NAMALWA (cell line): ENCODE measurements at regions not wholly inside any gene's neighbourhood (a gene's known extent, or its start where the extent isn't known, plus 50 kb on each side); places are given as distances from the start of the nearest gene placed in this dataset.
"Not testable (repeated sequence)": the region's sequence is repeated elsewhere in the genome, so short reads cannot be mapped to it uniquely, and the experiment has no call there.

Experiments
- DNase-seq: peaks from one replicate; pipeline ENCODE4 v3.0.0-alpha.2; 2015; ENCODE audit warnings: low spot score

DNA sequence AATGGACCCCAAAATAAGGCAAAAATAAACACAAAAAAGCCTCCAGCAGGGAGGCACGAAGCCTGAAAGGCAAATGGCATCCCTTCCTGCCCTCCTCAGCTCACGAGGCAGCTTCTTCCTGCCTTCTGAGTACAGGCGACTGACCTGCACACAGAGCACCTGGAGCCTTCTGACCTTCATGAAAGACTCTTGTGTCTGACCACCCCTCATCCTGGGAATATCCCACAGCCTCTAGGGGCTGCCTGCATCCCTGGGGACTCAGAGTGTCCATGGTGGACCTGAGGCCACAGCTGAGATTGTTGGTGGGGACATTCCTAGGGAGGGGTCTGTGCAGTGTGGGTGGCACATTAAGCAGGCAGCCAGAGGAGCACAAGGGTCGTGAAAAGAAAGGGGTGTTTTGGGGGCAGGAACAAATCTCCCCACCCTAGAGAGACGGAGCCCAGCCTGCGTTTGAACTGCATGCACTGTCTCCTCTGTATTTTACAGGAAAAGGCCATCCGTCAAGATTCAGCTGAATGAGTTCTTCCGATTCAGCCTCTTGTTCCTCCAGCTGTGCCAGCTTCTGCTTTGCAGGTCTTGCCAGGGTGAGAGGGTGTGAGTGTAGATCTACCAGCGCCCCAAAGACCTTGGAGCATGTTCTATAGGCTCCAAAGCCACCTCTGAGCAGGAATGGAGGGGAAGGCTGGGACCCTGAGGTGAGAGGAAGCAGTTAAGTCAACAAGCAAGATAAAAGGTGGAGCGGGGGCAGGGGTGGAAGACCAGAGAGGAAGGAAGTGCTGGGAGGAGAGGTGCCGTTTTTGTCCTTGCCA lies 80.4 kb upstream of the MEF2A start:
- DNase-seq = no peak

DNA sequence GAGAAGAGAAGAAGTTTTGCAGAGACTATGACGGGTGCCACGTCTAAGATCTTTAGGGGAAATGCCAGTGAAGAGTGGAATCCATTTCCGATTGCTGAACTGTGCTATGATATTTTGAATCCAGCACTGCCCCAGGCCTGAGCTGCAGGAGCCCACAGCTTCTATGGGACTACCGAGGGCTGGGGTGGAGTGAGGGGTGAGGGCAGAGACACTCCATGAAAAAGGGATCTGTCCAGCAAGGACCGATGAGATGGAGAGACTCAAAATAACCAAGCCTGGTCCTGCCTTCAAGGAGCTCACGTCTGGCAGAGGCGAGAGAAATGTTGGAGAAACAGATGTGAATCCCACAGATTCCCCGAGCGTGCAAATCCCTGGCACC lies 79.8 kb upstream of the MEF2A start:
- no peak for DNase-seq

DNA sequence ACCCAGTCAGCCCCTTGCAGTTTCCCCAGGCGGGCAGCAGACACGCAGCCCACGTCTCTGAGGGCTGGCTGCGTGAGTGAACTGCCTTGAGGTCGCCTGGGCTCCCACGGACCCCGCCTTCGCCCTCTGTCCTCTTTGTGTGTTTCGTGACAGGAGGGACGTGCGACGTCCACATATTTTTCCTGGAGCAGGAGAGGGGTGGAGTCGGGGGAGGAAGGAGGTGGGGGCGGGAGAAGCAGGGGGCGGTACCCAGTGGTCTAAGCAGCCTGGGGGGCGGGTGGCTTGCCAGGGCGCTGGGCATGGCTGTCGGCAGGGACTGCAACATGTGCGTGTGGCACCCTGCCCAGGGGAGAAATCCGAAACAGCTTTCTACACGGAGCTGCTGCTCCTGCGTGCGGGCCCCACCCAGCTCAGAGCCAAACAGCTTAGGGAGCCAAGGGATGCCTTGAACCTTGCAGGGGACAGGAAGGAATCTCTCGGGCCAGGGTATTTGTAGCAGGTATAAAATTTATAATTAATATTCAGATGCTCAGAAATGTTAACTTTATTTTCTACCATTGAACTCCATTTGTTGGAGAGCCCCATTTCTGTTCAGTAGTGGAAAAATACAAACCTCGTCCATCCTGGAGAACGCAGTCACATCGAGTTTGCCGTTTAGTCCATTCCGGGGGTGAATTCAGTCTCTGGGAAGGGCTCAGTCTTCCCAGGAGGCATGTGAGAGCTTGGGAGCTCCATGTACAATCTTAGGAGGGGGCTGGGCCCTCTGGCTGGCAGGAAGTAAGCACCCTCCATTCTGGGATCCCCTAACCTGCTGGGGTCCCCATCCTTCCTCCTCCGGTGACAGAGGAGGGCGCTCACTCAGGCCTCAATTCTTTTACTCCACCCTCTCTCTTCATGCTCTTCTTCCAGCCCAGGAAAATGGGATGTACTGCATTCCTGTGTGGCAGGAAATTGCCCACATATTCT lies 79.1 kb upstream of the MEF2A start:
- no peak for DNase-seq

- no peak for DNase-seq
These were observed 78.5 kb upstream of the MEF2A start for GRCh38 chr15:99487337-99487730.

- DNase-seq = no peak
These were observed 73.5 kb upstream of the MEF2A start for GRCh38 chr15:99492275-99492674.

DNA sequence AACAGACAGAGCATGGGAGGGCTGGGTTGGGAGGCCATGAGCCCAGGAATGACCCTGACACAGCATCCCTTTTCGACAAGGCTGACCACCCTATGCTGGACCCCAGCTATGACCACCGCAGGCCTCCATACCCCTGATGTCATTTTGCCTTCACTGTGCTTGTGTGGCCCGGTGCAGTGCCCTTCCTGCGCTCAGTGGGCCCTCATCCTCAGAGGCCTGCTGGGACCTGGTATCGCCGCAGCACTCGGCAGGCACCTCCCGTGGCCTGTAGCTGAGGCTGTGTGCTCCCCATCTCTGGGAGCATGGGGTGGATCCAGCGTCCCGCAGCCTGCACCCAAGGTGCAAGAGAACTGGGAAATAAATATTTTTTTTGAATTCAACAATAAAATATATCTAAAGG lies 73.1 kb upstream of the MEF2A start:
- no peak for DNase-seq

- no peak for DNase-seq
These were observed 72.3 kb upstream of the MEF2A start for GRCh38 chr15:99493461-99493860.

DNA sequence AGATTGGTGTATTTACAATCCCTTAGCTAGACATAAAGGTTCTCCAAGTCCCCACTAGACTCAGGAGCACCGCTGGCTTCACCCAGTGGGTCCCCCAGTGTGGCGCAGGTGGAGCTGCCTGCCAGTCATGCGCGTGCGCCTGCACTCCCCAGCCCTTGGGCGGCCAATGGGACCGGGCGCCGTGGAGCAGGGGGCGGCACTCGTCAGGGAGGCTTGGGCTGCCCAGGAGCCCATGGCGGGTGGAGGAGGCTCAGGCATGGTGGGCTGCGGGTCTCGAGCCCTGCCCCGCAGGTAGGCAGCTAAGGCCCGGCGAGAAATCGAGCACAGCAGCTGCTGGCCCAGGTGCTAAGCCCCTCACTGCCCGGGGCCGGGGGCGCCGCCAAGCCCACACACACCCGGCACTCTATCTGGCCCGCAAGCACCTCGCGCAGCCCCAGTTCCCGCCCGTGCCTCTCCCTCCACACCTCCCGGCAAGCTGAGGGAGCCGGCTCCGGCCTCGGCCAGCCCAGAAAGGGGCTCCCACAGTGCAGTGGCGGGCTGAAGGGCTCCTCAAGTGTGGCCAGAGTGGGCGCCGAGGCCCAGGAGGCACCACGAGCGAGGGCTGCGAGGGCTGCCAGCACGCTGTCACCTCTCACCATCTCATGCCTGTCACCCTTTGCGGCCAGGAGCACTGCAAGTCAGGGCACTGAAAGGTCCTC lies 71.1 kb upstream of the MEF2A start:
- DNase-seq = not testable (repeated sequence)

GRCh38 chr15:99495430-99496301 lies 70.1 kb upstream of the MEF2A start:
- DNase-seq = no peak

DNA sequence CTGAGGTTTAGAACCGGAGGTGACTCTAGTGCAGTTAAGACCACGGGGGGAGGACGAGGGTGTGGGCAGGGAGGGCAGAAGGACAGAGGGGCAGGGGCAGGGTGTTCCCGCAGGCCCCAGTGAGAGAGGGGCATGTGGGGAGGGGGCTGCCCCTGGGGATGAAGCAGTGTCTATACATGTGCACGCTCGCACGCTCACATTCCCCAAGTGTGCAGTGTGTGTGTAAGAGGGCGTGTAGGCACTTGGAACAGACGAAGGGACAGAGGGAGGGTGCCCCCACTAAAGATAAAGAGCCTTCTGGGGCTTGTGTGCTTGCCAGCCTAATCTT lies 69.5 kb upstream of the MEF2A start:
- no peak for DNase-seq

GRCh38 chr15:99502182-99502581 lies 63.6 kb upstream of the MEF2A start:
- DNase-seq = no peak

DNA sequence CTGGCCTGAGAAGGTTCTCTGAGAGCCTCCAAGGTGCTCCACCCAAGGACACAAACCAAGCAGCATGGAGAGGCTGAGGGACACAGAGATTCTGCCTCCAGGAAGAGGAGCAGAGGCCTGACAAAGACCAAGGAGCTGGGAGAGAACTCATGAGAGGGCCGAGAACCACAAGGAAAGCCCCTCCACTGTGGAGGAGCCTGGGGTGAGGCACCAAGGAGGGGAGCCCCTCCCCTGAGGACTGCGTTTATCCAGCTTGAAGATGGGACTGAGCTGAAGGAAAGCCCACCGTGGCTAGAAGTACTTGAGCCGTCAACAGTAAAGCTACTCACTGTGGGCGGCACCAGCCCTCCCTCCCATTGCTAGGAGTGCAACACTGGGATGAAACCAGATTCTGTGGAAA lies 63.1 kb upstream of the MEF2A start:
- no peak for DNase-seq

- no peak for DNase-seq
These were observed 62.4 kb upstream of the MEF2A start for GRCh38 chr15:99503411-99503810.

GRCh38 chr15:99504071-99504822 lies 61.5 kb upstream of the MEF2A start:
- peak; percentile 63 for DNase-seq

GRCh38 chr15:99504823-99505551 lies 60.8 kb upstream of the MEF2A start:
- peak; percentile 77 for DNase-seq

DNA sequence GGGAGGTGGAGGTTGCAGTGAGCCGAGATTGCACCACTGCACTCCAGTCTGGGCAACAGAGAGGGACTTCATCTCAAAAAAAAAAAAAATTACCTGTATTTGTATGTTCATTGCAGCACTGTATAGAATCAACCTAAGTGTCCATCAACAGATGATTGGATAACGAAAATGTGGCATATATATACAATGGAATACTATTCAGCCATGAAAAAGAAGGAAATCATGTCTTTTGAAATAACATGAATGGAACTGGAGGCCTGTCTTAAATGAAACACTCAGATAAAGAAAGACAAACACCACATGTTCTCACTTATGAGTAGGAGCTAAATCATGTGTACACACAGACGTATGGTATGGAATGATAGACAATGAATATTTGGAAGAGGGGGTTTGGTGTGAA lies 59.4 kb upstream of the MEF2A start:
- no peak for DNase-seq

- DNase-seq = peak; percentile 71
These were observed 58.7 kb upstream of the MEF2A start for GRCh38 chr15:99507016-99507503.

DNA sequence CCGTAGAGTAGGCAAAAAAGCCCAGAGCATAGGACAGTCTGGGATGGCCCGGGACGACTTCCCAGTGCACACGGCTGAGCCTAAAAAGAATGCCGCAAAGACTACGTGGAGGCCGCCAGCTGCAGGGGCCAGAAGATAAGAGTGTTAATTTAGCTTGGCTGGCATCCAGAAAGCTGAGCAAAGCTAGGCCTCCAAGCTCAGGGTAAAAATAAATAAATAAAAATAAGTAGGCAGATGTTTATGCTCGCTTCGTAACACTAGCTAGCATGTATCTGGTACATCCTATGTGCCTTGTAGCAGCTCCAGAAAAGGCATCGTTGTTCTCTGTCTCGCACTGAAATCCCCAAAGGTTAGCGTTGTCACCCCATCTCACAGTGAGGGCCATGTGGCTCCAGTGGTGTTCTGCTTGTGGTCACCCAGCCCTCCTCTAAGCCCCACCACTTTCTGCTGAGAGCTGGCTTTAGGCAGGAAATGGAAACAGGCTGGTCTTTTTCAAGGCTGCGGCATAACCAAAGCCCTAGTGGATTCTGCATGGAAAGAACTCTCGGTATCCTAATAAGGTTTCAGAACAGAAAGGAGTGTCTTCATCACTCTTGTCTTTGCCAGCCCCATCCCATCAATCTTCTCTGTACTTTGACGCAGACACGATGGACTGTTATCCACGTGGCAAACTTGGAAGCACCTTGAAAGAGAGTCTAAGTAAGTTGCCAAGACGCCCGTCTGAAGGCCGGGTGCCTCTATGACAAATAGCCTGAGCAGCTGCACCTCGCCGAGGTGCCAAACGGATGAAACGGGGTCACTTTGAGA lies 58.1 kb upstream of the MEF2A start:
- DNase-seq = peak; percentile 85

DNA sequence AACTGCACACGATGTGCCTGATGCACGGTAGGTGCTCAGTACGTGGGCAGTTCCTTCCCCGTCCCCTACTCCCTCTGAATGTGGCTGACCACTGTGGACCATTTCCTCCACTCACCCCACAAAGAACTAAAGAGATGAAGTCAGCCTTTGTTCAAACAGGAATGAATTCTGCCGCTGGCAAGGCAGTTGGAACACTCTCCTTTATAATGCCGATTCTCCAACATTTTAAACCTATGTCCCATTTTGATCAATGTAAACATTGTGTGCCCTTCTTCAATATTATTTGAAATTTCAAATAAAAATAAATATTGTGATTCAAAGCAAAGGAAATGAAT lies 57.5 kb upstream of the MEF2A start:
- no peak for DNase-seq
